K562 (cell line): ENCODE measurements at regions not wholly inside any gene's neighbourhood (a gene's known extent, or its start where the extent isn't known, plus 50 kb on each side); places are given as distances from the start of the nearest gene placed in this dataset.

Experiments used
- ATAC-seq: fragments of 200-7000 bp; cut with Tn5 transposase; 3 replicates; pipeline ENCODE4 v1.9.1; 2020; ENCODE audit warnings: moderate library complexity
- BruUV-seq: library from RNA; stranded (reverse); fragments of 400-500 nt; replicated peaks from 2 replicates; lab custom pipeline; 2021; lab: Mats Ljungman, UMichigan
- CTCF ChIA-PET: fragments of 300-600 bp; formaldehyde crosslinking; extraction: SDS; loops from one replicate; lab custom pipeline; 2021; ENCODE audit warnings: low intra/inter-chr PET ratio; lab: Yijun Ruan, JAX
- POLR2A ChIA-PET: fragments of 300-600, 350-650 bp; sonication (Branson Sonifier 250); formaldehyde crosslinking; extraction: SDS; loops from one replicate; lab custom pipeline; 2021; ENCODE audit warnings: antibody characterized with exemption, inconsistent platforms; lab: Yijun Ruan, JAX
- DNase-seq, 4 experiments: peaks; one replicate each; pipeline versions ENCODE4 v3.0.0 to v3.0.0-alpha.2; 2011 to 2018; ENCODE audit warnings: low spot score in 3 of 4, mixed read lengths in 3 of 4; ENCODE audit errors: extremely low read depth in 1 of 4
- FAIRE-seq: peaks from 2 replicates; lab custom pipeline; 2011; peaks lifted over from hg19 to GRCh38; lab: Jason Lieb, UNC
- H2AFZ ChIP-seq: 2 replicates; pipeline ENCODE4 v1.6.0; 2011; ENCODE audit warnings: low read depth, low read length, control low read depth, inconsistent platforms
- H3K27ac ChIP-seq: fragments of 200-600 bp; 3 replicates; pipeline ENCODE4 v1.8.0; 2011; ENCODE audit warnings: low read depth, mild to moderate bottlenecking, control low read depth, inconsistent platforms, low read length, moderate library complexity, mixed read lengths; ENCODE audit errors: extremely low read depth
- H3K27me3 ChIP-seq, 2 experiments: fragments of 300-600 bp in 1 of 2; 2 replicates in 1 of 2; 3 replicates in 1 of 2; pipeline versions ENCODE4 v1.6.0 to v1.8.0; 2011; ENCODE audit warnings: inconsistent platforms in 2 of 2, low read length in 2 of 2, mild to moderate bottlenecking in 1 of 2, mixed read lengths in 1 of 2, moderate library complexity in 1 of 2; ENCODE audit not compliant: control insufficient read depth in 2 of 2, insufficient read depth in 2 of 2
- H3K36me3 ChIP-seq: fragments of 300-600 bp; 3 replicates; pipeline ENCODE4 v1.8.0; 2011; ENCODE audit warnings: mild to moderate bottlenecking, low read length, inconsistent platforms; ENCODE audit not compliant: control insufficient read depth, insufficient read depth
- H3K4me1 ChIP-seq, 2 experiments: fragments of 200-600 bp in 1 of 2; replicated peaks in 1 of 2; 2 replicates in 1 of 2; 3 replicates in 1 of 2; pipeline versions ENCODE4 v1.5.1 to v1.8.0; 2011; ENCODE audit warnings: inconsistent platforms in 2 of 2, low read length in 2 of 2, mild to moderate bottlenecking in 1 of 2, mixed read lengths in 1 of 2, moderate library complexity in 1 of 2; ENCODE audit not compliant: control insufficient read depth in 2 of 2, insufficient read depth in 2 of 2
- H3K4me2 ChIP-seq: 2 replicates; pipeline ENCODE4 v1.6.1; 2011; ENCODE audit warnings: low read length, control low read depth, inconsistent platforms, mixed read lengths; ENCODE audit not compliant: insufficient read depth
- H3K4me3 ChIP-seq: fragments of 200-600 bp; sonication (generic), shearing (Covaris generic); 2 replicates; pipeline ENCODE4 v1.5.1; 2016; ENCODE audit warnings: control low read depth, inconsistent platforms
- H3K79me2 ChIP-seq: fragments of 200-600 bp; 3 replicates; pipeline ENCODE4 v1.8.0; 2011; ENCODE audit warnings: low read length, inconsistent platforms; ENCODE audit not compliant: control insufficient read depth, insufficient read depth
- H3K9ac ChIP-seq, 2 experiments: 2 replicates each; pipeline versions ENCODE4 v1.6.0 to v1.6.1; 2011; ENCODE audit warnings: low read depth in 2 of 2, low read length in 2 of 2, control low read depth in 1 of 2, inconsistent platforms in 1 of 2, mild to moderate bottlenecking in 1 of 2, mixed read lengths in 1 of 2; ENCODE audit not compliant: insufficient read depth in 1 of 2
- H3K9me1 ChIP-seq: one replicate; pipeline ENCODE4 v1.6.0; 2011; ENCODE audit warnings: inconsistent platforms, mild to moderate bottlenecking, low read length, moderate library complexity; ENCODE audit not compliant: control insufficient read depth, insufficient read depth
- H3K9me3 ChIP-seq: replicated peaks from 2 replicates; pipeline ENCODE4 v1.5.1; 2011; ENCODE audit warnings: low read depth, low read length, inconsistent platforms; ENCODE audit not compliant: control insufficient read depth, insufficient read depth
- H4K20me1 ChIP-seq: replicated peaks from 2 replicates; pipeline ENCODE4 v1.6.1; 2011; ENCODE audit warnings: low read length, inconsistent platforms, mixed read lengths; ENCODE audit not compliant: control insufficient read depth, insufficient read depth
- HIVEP1 ChIP-seq: fragments of 250-450 bp; sonication (Bioruptor Pico); IDR thresholded peaks from 2 replicates; pipeline ENCODE4 v1.4.0; 2020; ENCODE audit warnings: mild to moderate bottlenecking
- KDM2B ChIP-seq: fragments of 250-450 bp; sonication (Bioruptor Pico); IDR thresholded peaks from 2 replicates; pipeline ENCODE4 v1.8.0; 2021; ENCODE audit warnings: mild to moderate bottlenecking, moderate library complexity
- LARP7 ChIP-seq: fragments of 450-650 bp; IDR thresholded peaks from 2 replicates; pipeline ENCODE4 v1.6.1; 2016
- MBD2 ChIP-seq: sonication (generic); IDR thresholded peaks from 2 replicates; pipeline ENCODE4 v1.6.1; 2016; ENCODE audit warnings: low read depth, borderline replicate concordance
- MXI1 ChIP-seq: IDR thresholded peaks from 2 replicates; pipeline ENCODE4 v1.6.1; 2011; ENCODE audit warnings: low read depth, mild to moderate bottlenecking, improper control_type of control experiment, low read length
- PTRF ChIP-seq: fragments of 450-650 bp; IDR thresholded peaks from 2 replicates; pipeline ENCODE4 v1.6.1; 2016; ENCODE audit warnings: mild to moderate bottlenecking, missing genetic modification characterization, missing compliant biosample characterization
- SIN3A ChIP-seq, 2 experiments: fragments of 150-350 bp in 1 of 2; IDR thresholded peaks; 2 replicates each; pipeline ENCODE4 v1.6.1; 2011 to 2016; ENCODE audit warnings: borderline replicate concordance in 2 of 2, low read depth in 2 of 2, low read length in 2 of 2, mild to moderate bottlenecking in 2 of 2, moderate library complexity in 2 of 2; ENCODE audit not compliant: control insufficient read depth in 1 of 2
- SMARCE1 ChIP-seq: fragments of 450-650 bp; IDR thresholded peaks from 2 replicates; pipeline ENCODE4 v1.7.1; 2016; ENCODE audit warnings: mild to moderate bottlenecking
- TCF7 ChIP-seq: sonication (generic); IDR thresholded peaks from 2 replicates; pipeline ENCODE4 v1.6.1; 2016; ENCODE audit warnings: antibody characterized with exemption, borderline replicate concordance
- TGIF2 ChIP-seq: sonication (generic); formaldehyde crosslinking; IDR thresholded peaks from 2 replicates; pipeline ENCODE4 v1.8.1; 2022; ENCODE audit warnings: mild to moderate bottlenecking, missing genetic modification reagents, moderate library complexity
- WGBS: fragments of 100-300 bp; shearing (Covaris generic); methylation state at CpG from one replicate; pipeline ENCODE4 v1.1.6; 2016; ENCODE audit warnings: low coverage, mixed read lengths; ENCODE audit not compliant: insufficient coverage; ENCODE audit errors: missing lambda C conversion rate; 5-methylcytosine and 5-hydroxymethylcytosine counted together
- in situ Hi-C: fragments of 300-500 bp; cut with MboI; formaldehyde crosslinking; loops from 4 replicates; pipeline ENCODE4 v1.15.0; 2018; ENCODE audit warnings: inconsistent platforms, mixed read lengths
- intact Hi-C: fragments of 100-400 bp; cut with micrococcal nuclease; formaldehyde crosslinking; loops from 2 replicates; pipeline ENCODE4 v1.14.2; 2022

DNA sequence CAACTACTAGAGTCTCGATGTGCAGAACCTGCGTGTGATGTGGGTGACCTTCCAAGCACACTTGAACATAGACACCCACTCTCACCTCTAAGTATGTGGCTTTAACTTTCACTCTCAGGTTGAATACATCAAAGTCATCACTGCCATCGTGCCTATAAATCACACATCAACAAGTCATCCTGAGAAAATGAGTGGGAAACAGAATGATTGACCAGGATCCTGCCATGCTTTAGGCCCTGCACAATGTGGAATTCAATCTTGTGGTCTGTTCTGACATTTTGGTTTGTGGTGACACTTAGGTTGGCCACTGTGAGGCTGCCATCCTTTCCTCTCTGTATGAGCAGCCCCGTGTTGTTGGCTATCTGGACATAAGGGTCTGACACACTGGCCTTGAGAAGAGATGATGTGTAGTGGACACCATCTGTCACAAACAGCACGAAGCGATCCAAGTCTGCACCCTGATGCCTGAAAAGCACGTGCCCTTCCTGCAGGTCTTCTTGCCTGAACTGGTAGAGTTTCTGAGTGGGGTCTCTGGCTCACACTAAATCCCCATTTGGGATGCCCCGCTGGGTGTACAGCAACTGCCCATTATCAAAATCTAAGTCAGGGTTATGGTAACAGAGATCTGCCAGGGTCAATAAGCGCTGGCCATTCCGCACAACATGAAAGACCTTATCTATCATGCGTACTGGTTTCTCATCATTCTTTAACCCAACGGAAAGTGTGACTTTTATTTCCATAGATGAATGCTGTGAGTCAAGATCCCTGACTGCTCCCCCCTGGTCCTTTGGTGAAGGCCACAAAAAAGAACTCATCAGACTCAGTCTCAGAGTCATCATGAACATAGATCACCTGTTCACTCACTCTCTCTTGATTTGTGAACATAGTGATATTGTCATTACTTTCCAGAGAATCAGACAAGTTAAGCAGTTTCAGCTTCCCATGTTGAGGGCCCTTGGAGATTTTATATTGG, 116.6 kb downstream of the ESM1 start:
- Histone ChIP-seq H3K9ac (no peak overlapping the region), H3K27me3 (peaks cover 4 to 8% of the 10 kb centered on the region in 2 experiments; a peak in 4 of 5 replicates), H3K36me3 (no peaks in the 10 kb centered on the region), H3K4me3 (no peak overlapping the region), H2AFZ (no peak overlapping the region), H3K9me1 (no peaks in the 10 kb centered on the region), H3K27ac (no peak overlapping the region), H3K4me1 (no peaks in the 10 kb centered on the region), H3K79me2 (no peaks in the 10 kb centered on the region), H3K4me2 (no peak overlapping the region), H4K20me1 (peaks cover 3% of the 10 kb centered on the region; the same call in 1 of the 2 replicates), H3K9me3 (no peaks in the 10 kb centered on the region)
- ChIA-PET CTCF (interaction anchor here (1.0 to 2.7 kb wide), 2 partner anchors 351 to 626 kb away, joined by 3 to 26 read pairs; partner anchors contain the start of gene SNX18), POLR2A (no interaction called here)
- intact Hi-C loops (no loop called here), in situ Hi-C loops (loop anchor here (25.0 kb wide), 1 partner anchor 631 kb away; no protein-coding TSS in a partner anchor)
- TF ChIP-seq HIVEP1 (CRISPR knock-in tag) (no peak), MBD2 (no peak), SMARCE1 (no peak), KDM2B (no peak), TGIF2 (CRISPR knock-in tag) (no peak), PTRF (tag) (no peak), TCF7 (no peak), MXI1 (no peak), SIN3A (IDR thresholded peaks at IDR 0.05; ENCODE audit: borderline replicate concordance in 2 of 2, control insufficient read depth in 1 of 2, low read depth in 2 of 2, low read length in 2 of 2) (no peak), LARP7 (no peak)
- WGBS, result 1% methylated on average over 12 of the region's 12 CpGs
- no peak for FAIRE-seq
- no peak for ATAC-seq
- DNase-seq, result no peak
- BruUV-seq, result no TSS peak
